ENCODE measurements at regions not wholly inside any gene's neighbourhood (a gene's known extent, or its start where the extent isn't known, plus 50 kb on each side); places are given as distances from the start of the nearest gene placed in this dataset.

- Histone ChIP-seq H3K27me3 (ENCODE audit: control insufficient read depth, extremely low read depth, insufficient read depth, low read length) (peaks cover 9% of the 10 kb centered on the region), H4K20me1 (ENCODE audit: control insufficient read depth, extremely low read depth, insufficient read depth, low read length) (no peaks in the 10 kb centered on the region), H3K4me3 (ENCODE audit: control insufficient read depth in 2 of 3, extremely low read depth in 1 of 3, insufficient read depth in 2 of 3, low read depth in 1 of 3, low read length in 3 of 3) (no peak overlapping the region), H3K4me1 (ENCODE audit: control insufficient read depth, extremely low read depth, insufficient read depth, low read length) (peaks cover 11% of the 10 kb centered on the region), H3K9ac (ENCODE audit: control insufficient read depth, extremely low read depth, insufficient read depth, low read length) (no peak overlapping the region), H3K9me1 (ENCODE audit: control insufficient read depth, extremely low read depth, insufficient read depth, low read length) (no peaks in the 10 kb centered on the region), H2AFZ (ENCODE audit: control insufficient read depth, low read length) (no peak overlapping the region), H3K27ac (ENCODE audit: control insufficient read depth, insufficient read depth, low read length) (no peak overlapping the region), H3K9me3 (ENCODE audit: control insufficient read depth, low read depth, low read length) (no peaks in the 10 kb centered on the region), H3K4me2 (ENCODE audit: control insufficient read depth, extremely low read depth, insufficient read depth, low read depth, low read length) (peak overlapping the region; percentile 1), H3K79me2 (ENCODE audit: control insufficient read depth, insufficient read depth, low read length) (no peaks in the 10 kb centered on the region), H3K36me3 (ENCODE audit: control insufficient read depth in 2 of 2, extremely low read depth in 1 of 2, insufficient read depth in 2 of 2, low read length in 2 of 2) (no peaks in the 10 kb centered on the region)
- no peak for TF ChIP-seq CTCF (optimal IDR thresholded peaks at IDR 0.05 in 1 of 3, IDR thresholded peaks at IDR 0.05 in 1 of 3, conservative IDR thresholded peaks at IDR 0.05 in 1 of 3; ENCODE audit: extremely low read depth in 1 of 3, insufficient read depth in 2 of 3, low read length in 3 of 3)
- TF ChIP-seq EZH2 (IDR thresholded peaks at IDR 0.05; ENCODE audit: low read length) = no peak
- peak; percentile 81 for FAIRE-seq
- no peak for DNase-seq (ENCODE audit: low read depth, low spot score)
- dilution Hi-C loops (cut with MboI; ENCODE audit: extremely low pct_ligation_motif_present, low sequenced_read_pairs) = no loop called here
Observed at GRCh38 chr6:159117046-159117445, 52.2 kb upstream of the FNDC1 start.

GRCh38 chr6:159116343-159116742 is 52.9 kb upstream of the FNDC1 start:
- H3K27ac ChIP-seq (ENCODE audit: control insufficient read depth, insufficient read depth, low read length) = no peak overlapping the region
- TF ChIP-seq CTCF (optimal IDR thresholded peaks at IDR 0.05 in 1 of 3, IDR thresholded peaks at IDR 0.05 in 1 of 3, conservative IDR thresholded peaks at IDR 0.05 in 1 of 3; ENCODE audit: extremely low read depth in 1 of 3, insufficient read depth in 2 of 3, low read length in 3 of 3) (no peak), EZH2 (IDR thresholded peaks at IDR 0.05; ENCODE audit: low read length) (no peak)
- no peaks in the 10 kb centered on the region for H3K9me3 ChIP-seq (ENCODE audit: control insufficient read depth, low read depth, low read length)
- H3K4me2 ChIP-seq (ENCODE audit: control insufficient read depth, extremely low read depth, insufficient read depth, low read depth, low read length) = no peak overlapping the region
- H3K9ac ChIP-seq (ENCODE audit: control insufficient read depth, extremely low read depth, insufficient read depth, low read length) = no peak overlapping the region
- no peaks in the 10 kb centered on the region for H3K79me2 ChIP-seq (ENCODE audit: control insufficient read depth, insufficient read depth, low read length)
- H3K27me3 ChIP-seq (ENCODE audit: control insufficient read depth, extremely low read depth, insufficient read depth, low read length) = peaks cover 4% of the 10 kb centered on the region
- H2AFZ ChIP-seq (ENCODE audit: control insufficient read depth, low read length) = no peak overlapping the region
- no peak overlapping the region for H3K4me3 ChIP-seq (ENCODE audit: control insufficient read depth in 2 of 3, extremely low read depth in 1 of 3, insufficient read depth in 2 of 3, low read depth in 1 of 3, low read length in 3 of 3)
- H3K36me3 ChIP-seq (ENCODE audit: control insufficient read depth in 2 of 2, extremely low read depth in 1 of 2, insufficient read depth in 2 of 2, low read length in 2 of 2) = no peaks in the 10 kb centered on the region
- DNase-seq (ENCODE audit: low read depth, low spot score) = no peak
- FAIRE-seq = no peak
- peaks cover 11% of the 10 kb centered on the region for H3K4me1 ChIP-seq (ENCODE audit: control insufficient read depth, extremely low read depth, insufficient read depth, low read length)
- dilution Hi-C loops (cut with MboI; ENCODE audit: extremely low pct_ligation_motif_present, low sequenced_read_pairs) = no loop called here
- H4K20me1 ChIP-seq (ENCODE audit: control insufficient read depth, extremely low read depth, insufficient read depth, low read length) = no peaks in the 10 kb centered on the region
- H3K9me1 ChIP-seq (ENCODE audit: control insufficient read depth, extremely low read depth, insufficient read depth, low read length) = no peaks in the 10 kb centered on the region

All from keratinocyte (primary cell).